Fibroblast of skin of left quadriceps (primary cell): ENCODE measurements at regions not wholly inside any gene's neighbourhood (a gene's known extent, or its start where the extent isn't known, plus 50 kb on each side); places are given as distances from the start of the nearest gene placed in this dataset.
A peak's percentile ranks its signal among the peaks of the same experiment; 100 is the strongest.

Experiments
- DNase-seq, 2 experiments: peaks; one replicate each; pipeline ENCODE4 v3.0.0-alpha.2; 2013; ENCODE audit warnings: low read depth in 2 of 2

- DNase-seq, result no peak
Measured at GRCh38 chr6:128667339-128667858, 147.0 kb upstream of the PTPRK start.

- DNase-seq, result no peak
Measured at GRCh38 chr6:128666405-128666804, 146.0 kb upstream of the PTPRK start.

- no peak for DNase-seq
Measured at GRCh38 chr6:128663238-128663637, 142.8 kb upstream of the PTPRK start.

GRCh38 chr6:128659878-128660622 lies 139.7 kb upstream of the PTPRK start:
- DNase-seq, result no peak

GRCh38 chr6:128659276-128659675 lies 138.9 kb upstream of the PTPRK start:
- no peak for DNase-seq

GRCh38 chr6:128657181-128657580 lies 136.8 kb upstream of the PTPRK start:
- no peak for DNase-seq

- DNase-seq, result peak; percentile 86
Measured at GRCh38 chr6:128655978-128656498, 135.6 kb upstream of the PTPRK start.

GRCh38 chr6:128648022-128648598 lies 127.7 kb upstream of the PTPRK start:
- DNase-seq, result no peak

- DNase-seq, result no peak
Measured at GRCh38 chr6:128642132-128642531, 121.7 kb upstream of the PTPRK start.

GRCh38 chr6:128641703-128642102 lies 121.3 kb upstream of the PTPRK start:
- peak; percentile 30 to 41 for DNase-seq

GRCh38 chr6:128638817-128639216 lies 118.4 kb upstream of the PTPRK start:
- DNase-seq, result no peak

GRCh38 chr6:128635219-128635618 lies 114.8 kb upstream of the PTPRK start:
- no peak for DNase-seq

GRCh38 chr6:128632131-128632530 lies 111.7 kb upstream of the PTPRK start:
- no peak for DNase-seq

GRCh38 chr6:128631031-128631430 lies 110.6 kb upstream of the PTPRK start:
- no peak for DNase-seq

- DNase-seq, result no peak
Measured at GRCh38 chr6:128630213-128630612, 109.8 kb upstream of the PTPRK start.

GRCh38 chr6:128617285-128617684 lies 96.9 kb upstream of the PTPRK start:
- DNase-seq, result no peak

- no peak for DNase-seq
Measured at GRCh38 chr6:128616342-128616741, 95.9 kb upstream of the PTPRK start.

GRCh38 chr6:128606611-128607010 lies 86.2 kb upstream of the PTPRK start:
- DNase-seq, result no peak

GRCh38 chr6:128605961-128606360 lies 85.6 kb upstream of the PTPRK start:
- DNase-seq, result no peak

GRCh38 chr6:128601060-128601459 lies 80.7 kb upstream of the PTPRK start:
- DNase-seq, result no peak

GRCh38 chr6:128600397-128600951 lies 80.1 kb upstream of the PTPRK start:
- peak; percentile 94 for DNase-seq

GRCh38 chr6:128599036-128599435 lies 78.6 kb upstream of the PTPRK start:
- no peak for DNase-seq

- no peak for DNase-seq
Measured at GRCh38 chr6:128598571-128598970, 78.2 kb upstream of the PTPRK start.
